ENCODE measurements at regions not wholly inside any gene's neighbourhood (a gene's known extent, or its start where the extent isn't known, plus 50 kb on each side); places are given as distances from the start of the nearest gene placed in this dataset.

GRCh38 chr1:100616121-100616621 lies 78.2 kb downstream of the GPR88 start:
- TF ChIP-seq, protein P1, sequence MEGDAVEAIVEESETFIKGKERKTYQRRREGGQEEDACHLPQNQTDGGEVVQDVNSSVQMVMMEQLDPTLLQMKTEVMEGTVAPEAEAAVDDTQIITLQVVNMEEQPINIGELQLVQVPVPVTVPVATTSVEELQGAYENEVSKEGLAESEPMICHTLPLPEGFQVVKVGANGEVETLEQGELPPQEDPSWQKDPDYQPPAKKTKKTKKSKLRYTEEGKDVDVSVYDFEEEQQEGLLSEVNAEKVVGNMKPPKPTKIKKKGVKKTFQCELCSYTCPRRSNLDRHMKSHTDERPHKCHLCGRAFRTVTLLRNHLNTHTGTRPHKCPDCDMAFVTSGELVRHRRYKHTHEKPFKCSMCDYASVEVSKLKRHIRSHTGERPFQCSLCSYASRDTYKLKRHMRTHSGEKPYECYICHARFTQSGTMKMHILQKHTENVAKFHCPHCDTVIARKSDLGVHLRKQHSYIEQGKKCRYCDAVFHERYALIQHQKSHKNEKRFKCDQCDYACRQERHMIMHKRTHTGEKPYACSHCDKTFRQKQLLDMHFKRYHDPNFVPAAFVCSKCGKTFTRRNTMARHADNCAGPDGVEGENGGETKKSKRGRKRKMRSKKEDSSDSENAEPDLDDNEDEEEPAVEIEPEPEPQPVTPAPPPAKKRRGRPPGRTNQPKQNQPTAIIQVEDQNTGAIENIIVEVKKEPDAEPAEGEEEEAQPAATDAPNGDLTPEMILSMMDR (IDR thresholded peaks at IDR 0.05; ENCODE audit: low read length), result no peak
- no peak for TF ChIP-seq EZH2 (optimal IDR thresholded peaks at IDR 0.05; ENCODE audit: low read depth, low read length)

All from MM.1S (cell line).